Right cardiac atrium (tissue), 5 donors: ENCODE measurements at regions not wholly inside any gene's neighbourhood (a gene's known extent, or its start where the extent isn't known, plus 50 kb on each side); places are given as distances from the start of the nearest gene placed in this dataset.

Source experiments
- ATAC-seq, 2 donors: fragments of 200-7000 bp; cut with Tn5 transposase; one replicate each; pipeline versions ENCODE4 v1.8.0 to v1.9.1; 2020; ENCODE audit warnings: moderate library complexity in 2 of 2, mild to moderate bottlenecking in 1 of 2
- DNase-seq, 3 donors: peaks; one replicate each; pipeline ENCODE4 v3.0.0-alpha.2; 2020
- H3K27ac ChIP-seq: one replicate; pipeline ENCODE4 v1.5.1; 2013; ENCODE audit warnings: mild to moderate bottlenecking, low read length, control low read depth, moderate library complexity
- H3K27me3 ChIP-seq: one replicate; pipeline ENCODE4 v1.6.1; 2013; ENCODE audit not compliant: control insufficient read depth, insufficient read depth
- H3K4me1 ChIP-seq: one replicate; pipeline ENCODE4 v1.6.1; 2013; ENCODE audit warnings: low read length; ENCODE audit not compliant: control insufficient read depth, insufficient read depth
- H3K4me3 ChIP-seq: one replicate; pipeline ENCODE4 v1.5.1; 2013; ENCODE audit warnings: low read length, control low read depth
- H3K9me3 ChIP-seq: one replicate; pipeline ENCODE4 v1.6.1; 2013; ENCODE audit warnings: low read length; ENCODE audit not compliant: control insufficient read depth
- WGBS: extraction: QIAGEN DNeasy Blood & Tissue Kit; methylation state at CpG from one replicate; pipeline ENCODE4 v1.1.7; 2013; 5-methylcytosine and 5-hydroxymethylcytosine counted together
- intact Hi-C, 4 donors: fragments of 100-400 bp; cut with DNase I; formaldehyde crosslinking; loops; one replicate each; pipeline versions ENCODE4 v1.11.0 to v1.14.0; 2022 to 2023
- donor health status: healthy with polysubstance abuse.
- donor health status: DM: no; HTN: yes; CAD: no.
- donor health status: DM: no; HTN: no; CAD: no.
- donor health status: DM: no; HTN: yes; CAD: no; lungs with severe emphysema.
- donor health status: DM: yes; HTN: yes; CAD: no.

DNA sequence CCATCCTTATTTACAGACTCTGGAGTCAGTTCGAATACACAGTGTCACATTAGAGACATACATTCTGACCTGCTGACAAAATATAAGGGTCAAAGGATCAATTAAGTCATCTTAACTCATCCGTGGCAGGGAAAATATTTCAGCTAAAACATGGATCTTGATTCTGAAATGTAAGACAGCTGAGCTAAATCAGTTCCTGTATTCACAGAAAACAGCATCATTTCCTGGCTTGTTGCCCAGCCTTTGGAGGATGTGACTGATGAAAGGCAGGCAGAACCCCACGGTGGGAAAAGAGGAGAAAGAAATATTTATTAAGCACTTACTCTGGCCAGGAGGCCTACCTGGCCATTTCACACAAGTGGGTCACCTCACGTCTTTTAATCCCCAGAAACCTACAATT lies 101.9 kb downstream of the GAS2L3 start:
- ATAC-seq = no peak

GRCh38 chr12:100681074-100681473 lies 107.6 kb downstream of the GAS2L3 start:
- DNase-seq = no peak
- no peak overlapping the region for H3K27ac ChIP-seq
- H3K4me1 ChIP-seq = no peaks in the 10 kb centered on the region
- intact Hi-C loops = no loop called here
- ATAC-seq = no peak
- no peaks in the 10 kb centered on the region for H3K27me3 ChIP-seq
- H3K4me3 ChIP-seq = no peak overlapping the region
- peaks cover 3% of the 10 kb centered on the region for H3K9me3 ChIP-seq

More for the DNA sequence above, 101.9 kb downstream of the GAS2L3 start:
- no peaks in the 10 kb centered on the region for H3K27me3 ChIP-seq
- no peak overlapping the region for H3K27ac ChIP-seq
- WGBS = 25% methylated on average over 4 of the region's 4 CpGs
- no peaks in the 10 kb centered on the region for H3K9me3 ChIP-seq
- intact Hi-C loops = no loop called here
- DNase-seq = peak in 2 of 3 donors; percentile 20 to 62
- H3K4me3 ChIP-seq = no peak overlapping the region
- H3K4me1 ChIP-seq = no peaks in the 10 kb centered on the region

- ATAC-seq = no peak
- no peak for DNase-seq
- no peaks in the 10 kb centered on the region for H3K27me3 ChIP-seq
- intact Hi-C loops = no loop called here
- H3K9me3 ChIP-seq = peaks cover 3% of the 10 kb centered on the region
- WGBS = 76% methylated on average over 2 of the region's 2 CpGs
- no peak overlapping the region for H3K27ac ChIP-seq
- H3K4me3 ChIP-seq = no peak overlapping the region
- no peaks in the 10 kb centered on the region for H3K4me1 ChIP-seq
Measured at GRCh38 chr12:100682178-100682577, 108.7 kb downstream of the GAS2L3 start.

DNA sequence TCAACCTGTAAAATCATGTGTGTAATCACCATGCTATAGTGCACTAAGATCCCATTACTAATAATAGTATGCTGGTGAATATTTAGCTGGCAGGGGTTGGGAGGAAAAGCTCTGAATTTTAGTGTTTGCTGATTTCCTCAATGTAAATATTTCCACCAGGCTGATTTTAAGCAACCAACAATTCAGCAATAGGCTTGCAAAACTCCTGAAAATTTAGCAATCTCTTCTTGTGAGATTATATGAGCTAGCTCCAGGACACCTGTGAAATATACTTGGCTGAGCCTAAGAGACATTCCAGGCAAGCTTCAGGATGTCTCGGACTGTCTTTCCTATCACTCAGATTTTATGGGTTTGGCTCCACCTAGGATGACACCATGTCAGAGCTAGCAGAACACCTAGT lies 106.9 kb upstream of the ANO4 start:
- Histone ChIP-seq H3K4me1 (no peaks in the 10 kb centered on the region), H3K9me3 (peaks cover 3% of the 10 kb centered on the region), H3K27me3 (no peaks in the 10 kb centered on the region), H3K4me3 (no peak overlapping the region), H3K27ac (no peak overlapping the region)
- no peak for DNase-seq
- WGBS = 84% methylated on average over 1 of the region's 1 CpG
- no peak for ATAC-seq
- intact Hi-C loops = no loop called here

GRCh38 chr12:100688451-100688864 lies 106.1 kb upstream of the ANO4 start:
- H3K27me3 ChIP-seq = no peaks in the 10 kb centered on the region
- intact Hi-C loops = no loop called here
- H3K4me1 ChIP-seq = no peaks in the 10 kb centered on the region
- ATAC-seq (no peak), DNase-seq (no peak)
- H3K27ac ChIP-seq = no peak overlapping the region
- no peak overlapping the region for H3K4me3 ChIP-seq
- peaks cover 3% of the 10 kb centered on the region for H3K9me3 ChIP-seq
- WGBS = 46% methylated on average over 2 of the region's 2 CpGs

DNA sequence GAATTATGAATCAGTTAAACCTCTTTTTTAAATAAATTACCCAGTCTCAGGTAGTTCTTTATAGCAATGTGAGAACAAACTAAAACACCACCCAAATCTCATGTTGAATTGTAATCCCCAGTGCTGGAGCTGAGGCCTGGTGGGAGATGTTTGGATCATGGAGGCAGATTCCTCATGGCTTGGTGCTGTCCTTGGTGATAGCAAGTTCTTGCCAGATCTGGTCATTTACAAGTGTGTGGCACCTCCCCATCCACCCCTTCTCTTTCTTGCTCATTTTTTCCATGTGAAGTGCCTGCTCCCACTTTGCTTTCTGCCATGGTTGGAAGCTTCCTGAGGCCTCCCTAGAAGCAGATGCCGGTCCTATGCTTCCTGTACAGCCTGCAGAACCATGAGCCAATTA lies 102.1 kb upstream of the ANO4 start:
- 88% methylated on average over 1 of the region's 1 CpG for WGBS
- Histone ChIP-seq H3K4me3 (no peak overlapping the region), H3K27ac (no peak overlapping the region), H3K27me3 (no peaks in the 10 kb centered on the region), H3K9me3 (no peaks in the 10 kb centered on the region), H3K4me1 (no peaks in the 10 kb centered on the region)
- intact Hi-C loops = no loop called here
- ATAC-seq (no peak), DNase-seq (no peak)

DNA sequence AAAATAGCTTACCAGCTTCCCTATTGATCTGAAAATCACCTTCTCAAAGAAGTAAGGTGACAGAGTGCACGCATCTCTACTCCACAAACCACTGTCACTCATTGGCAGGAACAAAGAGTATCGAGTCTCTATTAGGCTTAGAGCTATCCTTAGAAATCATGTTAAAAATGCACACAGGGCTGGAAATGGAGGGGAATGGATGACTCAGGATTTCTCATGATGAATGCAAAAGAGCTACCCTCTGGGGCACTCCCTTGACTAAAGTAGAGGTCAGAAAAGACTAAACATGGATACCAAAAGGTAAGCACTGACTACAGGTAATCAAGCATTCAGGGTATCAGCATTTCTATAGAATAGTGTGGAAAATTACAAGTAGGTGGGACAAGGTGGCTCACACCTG lies 96.1 kb upstream of the ANO4 start:
- intact Hi-C loops = no loop called here
- no peaks in the 10 kb centered on the region for H3K9me3 ChIP-seq
- no peak overlapping the region for H3K4me3 ChIP-seq
- no peak overlapping the region for H3K27ac ChIP-seq
- H3K27me3 ChIP-seq = no peaks in the 10 kb centered on the region
- no peaks in the 10 kb centered on the region for H3K4me1 ChIP-seq
- 72% methylated on average over 2 of the region's 2 CpGs for WGBS
- ATAC-seq (no peak), DNase-seq (no peak)

GRCh38 chr12:100699209-100699608 lies 95.4 kb upstream of the ANO4 start:
- no peak overlapping the region for H3K27ac ChIP-seq
- no peak overlapping the region for H3K4me3 ChIP-seq
- intact Hi-C loops = no loop called here
- no peaks in the 10 kb centered on the region for H3K4me1 ChIP-seq
- H3K27me3 ChIP-seq = no peaks in the 10 kb centered on the region
- no peak for DNase-seq
- ATAC-seq = no peak
- no peaks in the 10 kb centered on the region for H3K9me3 ChIP-seq
- WGBS = 70% methylated on average over 1 of the region's 1 CpG

- WGBS = 73% methylated on average over 2 of the region's 2 CpGs
- Histone ChIP-seq H3K27ac (no peak overlapping the region), H3K9me3 (no peaks in the 10 kb centered on the region), H3K4me3 (no peak overlapping the region), H3K4me1 (no peaks in the 10 kb centered on the region), H3K27me3 (no peaks in the 10 kb centered on the region)
- ATAC-seq = no peak
- intact Hi-C loops = no loop called here
- no peak for DNase-seq
Measured at GRCh38 chr12:100703337-100703736, 91.2 kb upstream of the ANO4 start.

- ATAC-seq (no peak), DNase-seq (no peak)
- H3K27me3 ChIP-seq = no peaks in the 10 kb centered on the region
- intact Hi-C loops = no loop called here
- H3K4me1 ChIP-seq = no peaks in the 10 kb centered on the region
- 76% methylated on average over 2 of the region's 2 CpGs for WGBS
- H3K4me3 ChIP-seq = no peak overlapping the region
- no peak overlapping the region for H3K27ac ChIP-seq
- no peaks in the 10 kb centered on the region for H3K9me3 ChIP-seq
Measured at GRCh38 chr12:100703868-100704267, 90.7 kb upstream of the ANO4 start.

- no peak for DNase-seq
- H3K4me3 ChIP-seq = no peak overlapping the region
- no peaks in the 10 kb centered on the region for H3K27me3 ChIP-seq
- no peak for ATAC-seq
- no peak overlapping the region for H3K27ac ChIP-seq
- WGBS = 72% methylated on average over 3 of the region's 3 CpGs
- H3K9me3 ChIP-seq = no peaks in the 10 kb centered on the region
- H3K4me1 ChIP-seq = no peaks in the 10 kb centered on the region
- intact Hi-C loops = no loop called here
Measured at GRCh38 chr12:100706033-100706432, 88.5 kb upstream of the ANO4 start.

- DNase-seq (no peak), ATAC-seq (no peak)
- H3K4me1 ChIP-seq = no peaks in the 10 kb centered on the region
- no peaks in the 10 kb centered on the region for H3K27me3 ChIP-seq
- no peaks in the 10 kb centered on the region for H3K9me3 ChIP-seq
- H3K27ac ChIP-seq = no peak overlapping the region
- 37% methylated on average over 1 of the region's 1 CpG for WGBS
- H3K4me3 ChIP-seq = no peak overlapping the region
- intact Hi-C loops = no loop called here
Measured at GRCh38 chr12:100708591-100708990, 86.0 kb upstream of the ANO4 start.
